GM19452 (cell line): ENCODE measurements at regions not wholly inside any gene's neighbourhood (a gene's known extent, or its start where the extent isn't known, plus 50 kb on each side); places are given as distances from the start of the nearest gene placed in this dataset.

ENCODE experiments used
- ATAC-seq: cut with Tn5 transposase; IDR thresholded peaks from one replicate; pipeline ENCODE4 v1.9.1; 2021; ENCODE audit not compliant: unreplicated experiment

DNA sequence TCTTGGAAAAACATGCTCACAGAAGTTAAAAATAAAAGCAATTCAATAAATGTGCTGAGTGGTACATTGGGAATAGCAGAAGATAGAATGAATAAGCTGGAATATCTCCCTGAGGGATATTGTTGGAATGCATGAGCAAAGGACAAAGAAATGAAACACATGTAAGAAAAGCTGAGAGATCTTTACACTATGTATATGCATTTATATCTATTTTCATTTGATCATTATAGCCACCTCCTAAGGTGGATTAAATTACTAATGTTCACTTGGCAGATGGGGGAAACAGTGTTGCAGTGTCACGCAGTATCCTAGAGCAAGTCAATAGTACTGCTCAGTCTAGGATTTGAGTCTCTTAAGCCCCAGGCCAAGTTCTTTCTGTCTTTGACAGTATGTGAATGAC is 542.0 kb upstream of the MARCKS start:
- ATAC-seq = no peak

DNA sequence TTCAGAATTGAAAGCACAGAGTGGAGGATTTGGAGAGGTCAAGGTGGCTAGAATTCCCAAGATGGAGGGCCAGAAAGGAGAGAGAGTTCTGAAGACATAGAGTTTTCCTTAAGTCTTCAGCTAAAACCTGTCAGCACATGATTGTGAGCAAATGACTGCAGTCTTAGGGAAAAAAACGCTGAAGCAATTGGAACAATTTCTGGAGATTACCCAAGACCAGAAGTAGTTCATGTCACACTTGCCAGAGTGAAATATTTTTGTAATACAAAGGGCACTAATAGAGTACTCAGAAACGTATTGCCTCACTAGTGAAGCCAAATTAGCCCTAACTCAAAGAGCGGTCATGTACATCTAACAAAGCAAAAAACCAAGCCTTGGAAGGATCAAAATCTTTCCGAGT is 541.3 kb upstream of the MARCKS start:
- no peak for ATAC-seq

DNA sequence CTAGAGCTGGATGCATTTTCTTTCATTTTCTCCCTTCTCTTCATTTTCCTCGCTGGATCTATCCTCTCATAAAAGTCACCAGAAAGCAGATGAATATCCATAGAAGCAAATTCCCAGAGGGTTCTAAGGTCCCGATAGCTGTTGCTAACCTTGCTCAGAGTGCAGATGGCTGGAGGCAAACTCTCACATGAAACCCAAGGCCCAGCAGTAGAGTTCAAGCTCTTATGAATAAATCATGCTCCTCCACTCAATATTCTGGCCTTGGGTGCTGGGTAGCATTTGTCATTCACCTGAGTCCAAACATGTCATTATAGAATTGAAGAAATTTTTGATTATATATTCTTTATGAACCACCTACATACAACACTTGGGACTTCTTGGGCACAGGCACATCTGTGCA is 539.7 kb upstream of the MARCKS start:
- ATAC-seq = no peak

DNA sequence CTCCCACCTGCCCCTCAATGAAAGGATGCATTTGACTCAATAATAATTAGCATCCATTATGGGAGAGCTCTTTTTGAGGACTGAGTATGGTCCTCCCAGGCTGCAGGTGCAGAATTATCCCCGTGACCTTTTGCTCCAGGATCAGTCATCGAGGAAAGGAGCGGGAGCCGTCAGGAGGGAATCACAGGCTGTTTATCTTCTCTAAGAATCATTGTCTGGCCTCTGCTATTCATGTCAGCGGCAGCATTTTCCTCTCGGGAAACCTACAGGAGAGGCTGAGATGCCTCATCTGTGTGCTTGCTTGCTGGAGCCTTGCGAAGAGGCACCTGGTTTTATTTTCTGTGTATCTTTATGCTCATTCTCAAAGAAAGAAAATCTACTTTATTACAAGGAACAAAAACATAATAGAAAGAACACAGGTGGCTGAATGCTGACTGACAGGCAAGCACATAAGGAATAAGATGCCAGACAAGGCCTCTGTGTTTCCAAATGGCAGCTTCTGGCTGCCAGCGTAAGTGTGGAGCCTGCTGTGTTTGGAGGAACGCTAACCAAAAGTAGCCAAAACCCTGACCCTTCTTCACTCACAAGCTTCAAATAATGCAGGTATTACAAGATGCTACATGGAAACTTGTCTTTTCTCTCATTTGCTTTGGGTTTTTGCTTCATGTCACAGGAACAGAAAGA is 539.1 kb upstream of the MARCKS start:
- ATAC-seq = no peak

GRCh38 chr6:113318575-113318917 is 538.6 kb upstream of the MARCKS start:
- ATAC-seq = no peak

- no peak for ATAC-seq
Measured at GRCh38 chr6:113320653-113321052, 536.5 kb upstream of the MARCKS start.

DNA sequence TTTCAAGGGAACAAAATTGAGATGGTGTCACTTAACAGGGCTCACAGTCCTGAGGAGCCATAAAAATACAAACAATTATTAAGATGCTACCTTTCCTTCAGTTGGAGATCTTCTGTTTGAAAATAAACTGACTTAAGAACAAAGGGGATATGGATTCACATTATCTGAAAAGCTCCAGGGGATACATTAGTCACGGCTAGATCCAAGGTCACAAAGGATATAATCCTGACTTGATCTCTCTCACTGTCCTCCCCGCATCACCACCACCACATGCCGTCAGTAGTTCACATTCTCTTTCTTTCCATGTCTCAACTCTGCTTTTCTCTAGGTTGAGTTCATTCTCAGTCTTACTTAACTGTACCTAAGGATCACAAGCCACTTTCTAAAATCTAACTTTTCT is 530.4 kb upstream of the MARCKS start:
- ATAC-seq = no peak

GRCh38 chr6:113328886-113329381 is 528.2 kb upstream of the MARCKS start:
- no peak for ATAC-seq

GRCh38 chr6:113329942-113330635 is 527.1 kb upstream of the MARCKS start:
- no peak for ATAC-seq

GRCh38 chr6:113330636-113330946 is 526.6 kb upstream of the MARCKS start:
- ATAC-seq = no peak

DNA sequence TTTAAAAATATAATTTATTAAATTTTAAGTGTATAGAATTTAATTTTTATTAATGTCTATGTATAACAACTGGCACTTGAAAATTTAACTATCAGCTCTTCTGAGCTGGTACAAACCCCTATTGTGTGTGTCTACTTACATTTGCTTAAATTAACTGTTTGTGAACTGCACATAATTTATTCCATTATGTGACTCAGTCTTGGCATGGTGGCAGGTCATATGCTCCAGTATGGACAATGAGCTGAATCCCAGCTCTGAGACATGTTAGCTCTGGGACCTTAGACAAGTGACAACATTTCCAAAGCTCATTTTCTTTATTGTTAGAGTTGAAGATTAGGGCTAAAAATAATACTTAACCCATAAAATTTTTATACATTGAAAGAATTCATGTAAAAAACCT is 526.1 kb upstream of the MARCKS start:
- no peak for ATAC-seq

GRCh38 chr6:113338644-113339043 is 518.5 kb upstream of the MARCKS start:
- ATAC-seq = no peak

DNA sequence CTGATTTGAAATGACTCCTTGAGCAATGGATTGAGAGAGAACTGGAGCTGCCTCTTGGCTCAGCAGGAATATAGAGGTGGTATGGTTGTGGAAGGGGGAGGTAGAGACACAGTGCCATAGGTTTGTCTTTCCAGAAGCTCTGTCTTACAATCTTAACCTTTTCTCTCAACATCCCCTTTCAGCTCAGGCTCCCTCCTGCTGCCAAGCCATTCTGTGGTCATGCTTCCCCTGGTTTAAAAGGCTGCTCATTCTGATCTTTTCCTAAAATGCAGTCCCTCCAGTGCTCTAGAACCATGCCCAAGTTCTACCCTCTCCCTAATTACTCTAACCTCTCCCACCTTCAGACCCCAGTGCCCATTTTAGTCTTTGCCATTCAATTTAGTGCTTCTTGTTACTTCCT is 517.9 kb upstream of the MARCKS start:
- ATAC-seq = no peak

DNA sequence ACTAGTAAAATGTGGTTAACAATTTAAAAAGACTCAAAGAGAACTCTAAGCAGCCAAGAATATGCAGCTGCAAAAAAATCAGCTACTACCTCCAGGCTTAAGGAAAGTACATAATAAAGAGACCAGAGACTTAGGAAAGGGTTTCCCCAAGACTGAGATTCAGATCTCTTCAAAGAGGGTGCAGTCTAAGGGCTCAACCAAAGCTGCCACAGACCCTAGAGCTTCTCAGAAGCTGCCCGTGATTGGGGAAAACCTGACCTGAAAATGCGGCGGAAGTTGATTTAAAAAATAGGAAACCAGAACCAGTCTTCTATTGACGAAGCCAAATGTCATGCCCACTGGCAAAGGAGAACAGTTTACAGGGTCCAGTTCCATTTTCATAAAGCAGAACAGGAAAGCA is 516.8 kb upstream of the MARCKS start:
- no peak for ATAC-seq

GRCh38 chr6:113343940-113344339 is 513.2 kb upstream of the MARCKS start:
- ATAC-seq = no peak

DNA sequence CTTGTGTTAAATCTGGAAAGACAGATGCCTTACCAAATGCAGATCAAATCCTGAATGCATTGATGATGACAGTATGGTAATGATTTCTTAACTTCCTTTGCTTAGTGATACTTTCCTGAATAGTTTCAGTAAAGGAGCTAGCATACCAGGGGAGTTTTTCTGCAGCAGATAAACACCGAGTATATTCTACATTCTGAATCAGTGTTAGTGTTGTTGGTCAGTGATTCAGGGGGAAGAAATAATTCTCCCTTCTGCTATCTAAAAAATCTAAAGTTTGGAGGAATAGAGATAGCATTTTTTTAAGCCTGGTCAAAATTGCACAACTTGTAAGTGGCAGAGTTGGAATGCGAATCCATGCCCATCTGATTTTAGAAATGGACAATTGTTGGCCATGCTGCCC is 512.2 kb upstream of the MARCKS start:
- ATAC-seq = no peak

GRCh38 chr6:113347436-113347835 is 509.7 kb upstream of the MARCKS start:
- no peak for ATAC-seq

DNA sequence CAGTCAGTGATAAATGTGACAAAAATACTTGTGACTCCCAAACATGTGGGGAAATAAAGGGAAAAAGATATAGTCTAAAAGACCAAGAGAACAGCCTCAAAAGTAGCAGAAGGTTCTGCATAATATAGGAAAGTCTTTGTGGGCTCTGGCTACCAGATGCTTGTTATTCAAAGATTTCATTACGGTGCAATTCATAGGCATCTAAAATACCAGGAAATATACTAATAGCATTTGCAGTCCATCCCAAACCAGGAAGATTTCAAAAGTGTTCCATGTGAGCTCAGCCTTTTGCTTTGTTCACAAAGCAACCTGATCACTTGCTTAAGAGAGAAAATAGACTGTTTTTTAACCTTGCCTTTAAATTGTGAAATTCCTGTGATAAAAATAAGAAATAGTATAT is 506.7 kb upstream of the MARCKS start:
- no peak for ATAC-seq

DNA sequence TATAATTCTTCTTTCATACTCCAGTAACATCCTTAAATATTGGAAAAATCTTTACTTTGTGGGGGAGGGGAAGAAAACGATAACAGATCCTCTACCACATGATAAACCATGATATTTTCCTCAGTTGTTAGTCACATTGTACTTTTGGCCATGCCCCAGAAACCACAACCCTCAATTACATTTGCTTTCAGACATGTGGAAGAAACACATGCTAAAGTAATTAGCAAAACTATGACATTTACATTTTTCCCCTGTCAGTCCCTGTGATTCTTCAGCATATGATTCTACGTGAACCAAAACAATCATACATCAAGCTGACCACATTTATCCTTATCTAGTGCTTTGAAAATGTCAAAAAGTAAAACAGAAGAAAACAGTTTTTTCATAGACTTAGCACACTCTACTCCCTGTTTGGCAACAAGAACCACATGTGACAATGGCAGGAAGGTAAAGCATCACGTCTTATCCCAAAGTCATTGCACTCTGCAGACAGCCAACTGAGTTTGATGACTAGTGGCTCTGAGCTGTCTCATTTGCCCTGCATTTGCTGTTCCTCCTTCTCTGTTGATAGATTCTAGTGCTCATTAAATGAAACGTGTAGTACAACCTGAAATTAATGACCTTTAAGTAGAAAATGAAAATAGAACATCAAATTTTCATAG is 505.8 kb upstream of the MARCKS start:
- no peak for ATAC-seq

DNA sequence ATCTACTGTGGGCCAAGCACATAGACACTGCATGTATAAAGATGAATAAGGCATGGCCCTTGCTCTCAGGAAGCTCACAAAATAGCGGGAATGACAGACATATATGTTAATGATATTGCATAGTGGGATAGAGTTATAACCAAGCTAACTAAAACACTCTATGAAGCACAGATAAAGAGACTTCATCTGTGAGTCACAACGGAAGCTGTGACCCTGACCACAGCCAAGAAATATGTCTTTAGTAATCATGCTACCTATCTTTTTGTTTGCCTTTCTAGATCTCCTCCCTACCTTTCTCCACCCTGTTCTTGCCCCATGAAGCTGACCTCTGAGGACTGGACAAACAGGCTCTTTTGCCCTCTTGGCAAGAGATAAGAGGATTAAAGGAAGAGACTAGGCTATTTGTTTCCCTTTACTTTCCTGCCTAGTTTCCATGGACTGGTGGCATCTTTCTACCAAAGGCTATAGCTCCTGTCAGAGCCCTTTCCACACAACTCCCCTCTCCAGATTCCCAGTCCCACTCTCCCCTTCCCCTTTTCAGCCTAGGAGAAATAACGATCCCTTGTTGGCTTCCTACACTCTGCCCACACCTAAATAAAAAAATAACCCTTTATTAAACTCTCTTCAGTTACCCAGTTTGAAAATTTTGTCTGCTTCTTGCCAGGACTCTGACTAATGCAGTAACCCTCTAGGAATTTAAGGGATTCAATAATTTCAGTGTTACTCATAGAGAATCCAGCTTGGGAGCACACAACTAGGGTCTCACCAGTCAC is 504.9 kb upstream of the MARCKS start:
- no peak for ATAC-seq

- no peak for ATAC-seq
Measured at GRCh38 chr6:113352831-113353230, 504.3 kb upstream of the MARCKS start.

DNA sequence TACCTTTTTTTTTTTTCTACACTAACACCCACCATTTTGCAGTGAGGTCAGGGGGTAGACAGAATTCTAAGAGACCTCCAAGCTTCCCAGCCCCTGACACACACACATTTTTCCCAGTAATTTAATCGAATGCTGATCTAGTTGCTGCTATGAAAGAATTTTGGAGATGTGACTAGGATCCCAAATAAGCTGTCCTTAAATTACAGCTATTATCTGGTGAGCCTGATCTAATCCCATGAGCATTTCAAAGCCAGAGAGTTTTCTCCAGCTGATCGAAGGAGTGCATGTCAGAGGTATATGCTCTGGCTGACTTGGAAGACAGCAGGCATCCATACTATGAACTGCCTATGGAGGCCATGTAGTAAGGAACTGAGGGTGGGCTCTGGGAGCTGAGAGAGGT is 503.8 kb upstream of the MARCKS start:
- ATAC-seq = no peak
